GM12878 (cell line): ENCODE measurements at regions not wholly inside any gene's neighbourhood (a gene's known extent, or its start where the extent isn't known, plus 50 kb on each side); places are given as distances from the start of the nearest gene placed in this dataset.

Experiments
- MTA3 ChIP-seq: IDR thresholded peaks from 2 replicates; pipeline ENCODE4 v1.6.1; 2012; ENCODE audit warnings: low read length, inconsistent platforms, borderline replicate concordance
- TF ChIP-seq, protein P1 (sequence below): IDR thresholded peaks from 2 replicates; pipeline ENCODE4 v1.6.1; 2011; ENCODE audit warnings: borderline replicate concordance, low read depth, mild to moderate bottlenecking, moderate library complexity, mixed read lengths, low read length; ENCODE audit not compliant: insufficient read depth; ENCODE audit errors: extremely low read length
- TF ChIP-seq, protein P2 (sequence below): IDR thresholded peaks from 2 replicates; pipeline ENCODE4 v1.6.1; 2011; ENCODE audit warnings: mild to moderate bottlenecking, low read depth, low read length, moderate library complexity; ENCODE audit not compliant: insufficient replicate concordance
- TF ChIP-seq, protein P3 (sequence below): IDR thresholded peaks from 2 replicates; pipeline ENCODE4 v1.6.1; 2012; ENCODE audit warnings: improper control_type of control experiment, low read depth, low read length; ENCODE audit not compliant: insufficient replicate concordance

DNA sequence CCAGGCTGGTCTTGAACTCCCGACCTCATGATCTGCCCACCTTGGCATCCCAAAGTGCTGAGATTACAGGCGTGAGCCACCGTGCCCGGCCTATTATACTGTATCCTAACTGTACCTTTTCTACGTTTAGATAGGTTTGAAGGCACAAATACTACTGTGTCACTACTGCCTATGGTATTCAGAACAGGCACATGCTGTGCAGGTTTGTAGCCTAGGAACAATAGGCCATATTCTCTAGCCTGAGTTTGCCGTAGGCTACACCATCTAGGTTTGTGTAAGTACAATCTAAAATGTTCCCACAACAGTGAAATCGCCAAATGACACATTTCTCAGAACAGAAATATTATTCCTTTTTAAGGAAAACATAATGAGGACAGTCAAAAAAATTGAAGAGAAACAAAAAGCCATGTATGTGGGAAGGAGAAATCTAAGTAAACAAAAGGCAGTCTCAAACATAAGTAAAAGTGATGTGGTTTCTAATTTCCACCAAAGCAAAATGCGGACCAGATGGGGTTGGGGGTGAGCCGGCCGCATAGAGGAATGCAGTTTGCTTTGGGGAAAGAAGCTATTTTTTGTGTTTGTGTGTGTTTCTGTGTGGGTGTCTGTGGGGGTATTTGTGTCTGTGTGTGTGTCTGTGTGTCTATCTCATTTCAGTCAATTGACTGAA is 192.6 kb upstream of the SALL4 start (continued):
- TF ChIP-seq MTA3: no peak
- TF ChIP-seq, protein P1, sequence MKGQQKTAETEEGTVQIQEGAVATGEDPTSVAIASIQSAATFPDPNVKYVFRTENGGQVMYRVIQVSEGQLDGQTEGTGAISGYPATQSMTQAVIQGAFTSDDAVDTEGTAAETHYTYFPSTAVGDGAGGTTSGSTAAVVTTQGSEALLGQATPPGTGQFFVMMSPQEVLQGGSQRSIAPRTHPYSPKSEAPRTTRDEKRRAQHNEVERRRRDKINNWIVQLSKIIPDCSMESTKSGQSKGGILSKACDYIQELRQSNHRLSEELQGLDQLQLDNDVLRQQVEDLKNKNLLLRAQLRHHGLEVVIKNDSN: no peak
- TF ChIP-seq, protein P2, sequence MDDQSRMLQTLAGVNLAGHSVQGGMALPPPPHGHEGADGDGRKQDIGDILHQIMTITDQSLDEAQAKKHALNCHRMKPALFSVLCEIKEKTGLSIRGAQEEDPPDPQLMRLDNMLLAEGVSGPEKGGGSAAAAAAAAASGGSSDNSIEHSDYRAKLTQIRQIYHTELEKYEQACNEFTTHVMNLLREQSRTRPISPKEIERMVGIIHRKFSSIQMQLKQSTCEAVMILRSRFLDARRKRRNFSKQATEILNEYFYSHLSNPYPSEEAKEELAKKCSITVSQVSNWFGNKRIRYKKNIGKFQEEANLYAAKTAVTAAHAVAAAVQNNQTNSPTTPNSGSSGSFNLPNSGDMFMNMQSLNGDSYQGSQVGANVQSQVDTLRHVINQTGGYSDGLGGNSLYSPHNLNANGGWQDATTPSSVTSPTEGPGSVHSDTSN: no peak
- TF ChIP-seq, protein P3, sequence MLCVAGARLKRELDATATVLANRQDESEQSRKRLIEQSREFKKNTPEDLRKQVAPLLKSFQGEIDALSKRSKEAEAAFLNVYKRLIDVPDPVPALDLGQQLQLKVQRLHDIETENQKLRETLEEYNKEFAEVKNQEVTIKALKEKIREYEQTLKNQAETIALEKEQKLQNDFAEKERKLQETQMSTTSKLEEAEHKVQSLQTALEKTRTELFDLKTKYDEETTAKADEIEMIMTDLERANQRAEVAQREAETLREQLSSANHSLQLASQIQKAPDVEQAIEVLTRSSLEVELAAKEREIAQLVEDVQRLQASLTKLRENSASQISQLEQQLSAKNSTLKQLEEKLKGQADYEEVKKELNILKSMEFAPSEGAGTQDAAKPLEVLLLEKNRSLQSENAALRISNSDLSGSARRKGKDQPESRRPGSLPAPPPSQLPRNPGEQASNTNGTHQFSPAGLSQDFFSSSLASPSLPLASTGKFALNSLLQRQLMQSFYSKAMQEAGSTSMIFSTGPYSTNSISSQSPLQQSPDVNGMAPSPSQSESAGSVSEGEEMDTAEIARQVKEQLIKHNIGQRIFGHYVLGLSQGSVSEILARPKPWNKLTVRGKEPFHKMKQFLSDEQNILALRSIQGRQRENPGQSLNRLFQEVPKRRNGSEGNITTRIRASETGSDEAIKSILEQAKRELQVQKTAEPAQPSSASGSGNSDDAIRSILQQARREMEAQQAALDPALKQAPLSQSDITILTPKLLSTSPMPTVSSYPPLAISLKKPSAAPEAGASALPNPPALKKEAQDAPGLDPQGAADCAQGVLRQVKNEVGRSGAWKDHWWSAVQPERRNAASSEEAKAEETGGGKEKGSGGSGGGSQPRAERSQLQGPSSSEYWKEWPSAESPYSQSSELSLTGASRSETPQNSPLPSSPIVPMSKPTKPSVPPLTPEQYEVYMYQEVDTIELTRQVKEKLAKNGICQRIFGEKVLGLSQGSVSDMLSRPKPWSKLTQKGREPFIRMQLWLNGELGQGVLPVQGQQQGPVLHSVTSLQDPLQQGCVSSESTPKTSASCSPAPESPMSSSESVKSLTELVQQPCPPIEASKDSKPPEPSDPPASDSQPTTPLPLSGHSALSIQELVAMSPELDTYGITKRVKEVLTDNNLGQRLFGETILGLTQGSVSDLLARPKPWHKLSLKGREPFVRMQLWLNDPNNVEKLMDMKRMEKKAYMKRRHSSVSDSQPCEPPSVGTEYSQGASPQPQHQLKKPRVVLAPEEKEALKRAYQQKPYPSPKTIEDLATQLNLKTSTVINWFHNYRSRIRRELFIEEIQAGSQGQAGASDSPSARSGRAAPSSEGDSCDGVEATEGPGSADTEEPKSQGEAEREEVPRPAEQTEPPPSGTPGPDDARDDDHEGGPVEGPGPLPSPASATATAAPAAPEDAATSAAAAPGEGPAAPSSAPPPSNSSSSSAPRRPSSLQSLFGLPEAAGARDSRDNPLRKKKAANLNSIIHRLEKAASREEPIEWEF: no peak
